ENCODE measurements at regions not wholly inside any gene's neighbourhood (a gene's known extent, or its start where the extent isn't known, plus 50 kb on each side); places are given as distances from the start of the nearest gene placed in this dataset.

DNA sequence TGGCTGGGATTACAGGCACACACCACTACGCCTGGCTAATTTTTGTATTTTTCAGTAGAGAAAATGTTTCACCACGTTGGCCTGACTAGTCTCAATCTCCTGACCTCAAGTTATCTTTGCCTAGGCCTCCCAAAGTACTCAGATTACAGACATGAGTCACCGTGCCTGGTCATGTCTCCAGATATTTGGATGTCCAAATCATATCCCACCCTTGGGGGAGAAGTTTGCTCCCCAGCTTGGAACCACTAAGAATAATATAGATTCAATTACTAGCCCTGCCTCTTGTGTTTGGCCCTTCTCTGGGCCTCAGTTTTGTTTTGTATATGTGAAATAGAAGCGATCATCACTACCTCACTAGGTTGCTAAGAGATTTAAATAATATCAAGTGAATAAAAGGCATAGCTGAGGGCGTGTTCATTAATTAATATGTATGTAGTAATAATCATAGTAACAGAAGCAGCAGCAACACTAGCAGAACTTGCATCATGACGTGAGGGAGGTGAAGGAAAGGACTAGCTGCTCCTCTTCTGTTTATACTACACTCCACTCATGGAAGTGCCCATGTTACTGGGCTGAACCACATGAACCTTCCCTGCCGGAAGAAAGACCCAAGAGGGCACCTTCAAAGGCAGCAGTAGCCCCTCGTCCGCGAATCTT lies 253.6 kb upstream of the XYLT1 start:
- TF ChIP-seq EZH2 (IDR thresholded peaks at IDR 0.05; ENCODE audit: insufficient read depth, poor library complexity, severe bottlenecking), result no peak
- no peak for TF ChIP-seq EZH2phosphoT487 (IDR thresholded peaks at IDR 0.05; ENCODE audit: insufficient read depth, low read depth)
- Histone ChIP-seq H3F3A (ENCODE audit: insufficient read depth) (no peaks in the 10 kb centered on the region), H2AFZ (no peak overlapping the region), H3K79me2 (ENCODE audit: insufficient read depth) (no peaks in the 10 kb centered on the region), H3K27me3 (replicated peaks; ENCODE audit: insufficient read depth) (no peaks in the 10 kb centered on the region; the same call in 1 of the 2 replicates), H3K9me2 (ENCODE audit: insufficient read depth) (no peaks in the 10 kb centered on the region), H3K4me3 (no peak overlapping the region), H3K36me3 (ENCODE audit: low read depth) (no peaks in the 10 kb centered on the region), H3K27ac (no peak overlapping the region), H3K9ac (no peak overlapping the region), H4K20me1 (ENCODE audit: insufficient read depth) (no peaks in the 10 kb centered on the region), H3K9me3 (ENCODE audit: low read depth) (no peaks in the 10 kb centered on the region), H3K4me1 (ENCODE audit: insufficient read depth) (no peaks in the 10 kb centered on the region), H3K4me2 (ENCODE audit: unreplicated experiment) (no peak overlapping the region)
- DNase-seq, result peak; percentile 38
- in situ Hi-C loops (cut with MboI), result no loop called here
- 66 to 72% methylated on average over 10 of the region's 10 CpGs for WGBS, 2 experiments (ENCODE audit: low coverage in 1 of 2, low lambda C conversion rate in 2 of 2, missing lambda C conversion rate in 2 of 2)

- no peak for TF ChIP-seq EZH2 (IDR thresholded peaks at IDR 0.05; ENCODE audit: insufficient read depth, poor library complexity, severe bottlenecking)
- no peak for TF ChIP-seq EZH2phosphoT487 (IDR thresholded peaks at IDR 0.05; ENCODE audit: insufficient read depth, low read depth)
- Histone ChIP-seq H3K9me3 (ENCODE audit: low read depth) (no peaks in the 10 kb centered on the region), H3K4me2 (ENCODE audit: unreplicated experiment) (no peak overlapping the region), H3K36me3 (ENCODE audit: low read depth) (no peaks in the 10 kb centered on the region), H3K9ac (no peak overlapping the region), H3K9me2 (ENCODE audit: insufficient read depth) (no peaks in the 10 kb centered on the region), H3K27ac (no peak overlapping the region), H3K4me3 (no peak overlapping the region), H3K79me2 (ENCODE audit: insufficient read depth) (no peaks in the 10 kb centered on the region), H3K4me1 (ENCODE audit: insufficient read depth) (no peaks in the 10 kb centered on the region), H4K20me1 (ENCODE audit: insufficient read depth) (no peaks in the 10 kb centered on the region), H3F3A (ENCODE audit: insufficient read depth) (no peaks in the 10 kb centered on the region), H3K27me3 (replicated peaks; ENCODE audit: insufficient read depth) (no peaks in the 10 kb centered on the region; the same call in 1 of the 2 replicates), H2AFZ (no peak overlapping the region)
- no peak for DNase-seq
- 74 to 76% methylated on average over 10 of the region's 10 CpGs for WGBS, 2 experiments (ENCODE audit: low coverage in 1 of 2, low lambda C conversion rate in 2 of 2, missing lambda C conversion rate in 2 of 2)
- in situ Hi-C loops (cut with MboI), result no loop called here
Observed at GRCh38 chr16:17723531-17724134, 252.9 kb upstream of the XYLT1 start.

DNA sequence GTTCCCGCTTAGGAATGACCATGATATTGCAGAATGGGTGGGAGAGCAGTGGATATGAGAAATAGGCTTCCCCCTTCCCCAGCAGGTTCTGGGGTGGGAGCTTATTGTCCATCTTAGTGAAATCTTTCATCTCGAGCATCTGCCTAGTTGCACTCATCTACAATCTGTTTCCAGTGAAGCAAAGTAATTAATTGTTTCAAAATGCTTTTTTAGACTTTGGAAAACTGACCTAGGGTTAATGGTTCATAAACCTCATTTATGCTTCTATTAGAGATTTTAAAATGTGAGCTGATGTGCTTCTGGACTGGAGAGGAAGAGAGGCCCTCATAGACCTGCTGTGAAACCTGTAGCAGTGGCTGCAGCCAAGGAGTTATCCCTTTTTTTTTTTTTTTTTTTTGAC lies 247.7 kb upstream of the XYLT1 start:
- in situ Hi-C loops (cut with MboI), result no loop called here
- H3K27ac ChIP-seq, result no peak overlapping the region

GRCh38 chr16:17705847-17706246 lies 235.1 kb upstream of the XYLT1 start:
- no peaks in the 10 kb centered on the region for H3F3A ChIP-seq (ENCODE audit: insufficient read depth)
- H3K27ac ChIP-seq, result no peak overlapping the region
- no peak for DNase-seq
- no peaks in the 10 kb centered on the region for H3K79me2 ChIP-seq (ENCODE audit: insufficient read depth)
- WGBS, 2 experiments (ENCODE audit: low coverage in 1 of 2, low lambda C conversion rate in 2 of 2, missing lambda C conversion rate in 2 of 2), result 37 to 43% methylated on average over 4 of the region's 4 CpGs
- H3K9ac ChIP-seq, result no peak overlapping the region
- H3K27me3 ChIP-seq (replicated peaks; ENCODE audit: insufficient read depth), result no peaks in the 10 kb centered on the region; the same call in 1 of the 2 replicates
- H2AFZ ChIP-seq, result no peak overlapping the region
- H3K4me2 ChIP-seq (ENCODE audit: unreplicated experiment), result no peak overlapping the region
- in situ Hi-C loops (cut with MboI), result no loop called here
- H3K9me2 ChIP-seq (ENCODE audit: insufficient read depth), result no peaks in the 10 kb centered on the region
- no peaks in the 10 kb centered on the region for H3K36me3 ChIP-seq (ENCODE audit: low read depth)
- H4K20me1 ChIP-seq (ENCODE audit: insufficient read depth), result no peaks in the 10 kb centered on the region
- H3K9me3 ChIP-seq (ENCODE audit: low read depth), result peaks cover 3% of the 10 kb centered on the region
- no peak overlapping the region for H3K4me3 ChIP-seq
- TF ChIP-seq EZH2 (IDR thresholded peaks at IDR 0.05; ENCODE audit: insufficient read depth, poor library complexity, severe bottlenecking) (no peak), EZH2phosphoT487 (IDR thresholded peaks at IDR 0.05; ENCODE audit: insufficient read depth, low read depth) (no peak)
- no peaks in the 10 kb centered on the region for H3K4me1 ChIP-seq (ENCODE audit: insufficient read depth)

More for the DNA sequence above, 247.7 kb upstream of the XYLT1 start:
- no peaks in the 10 kb centered on the region for H3K4me1 ChIP-seq (ENCODE audit: insufficient read depth)
- H3K4me2 ChIP-seq (ENCODE audit: unreplicated experiment), result no peak overlapping the region
- no peaks in the 10 kb centered on the region for H3F3A ChIP-seq (ENCODE audit: insufficient read depth)
- H3K79me2 ChIP-seq (ENCODE audit: insufficient read depth), result no peaks in the 10 kb centered on the region
- TF ChIP-seq EZH2phosphoT487 (IDR thresholded peaks at IDR 0.05; ENCODE audit: insufficient read depth, low read depth) (no peak), EZH2 (IDR thresholded peaks at IDR 0.05; ENCODE audit: insufficient read depth, poor library complexity, severe bottlenecking) (no peak)
- no peaks in the 10 kb centered on the region for H3K9me2 ChIP-seq (ENCODE audit: insufficient read depth)
- no peaks in the 10 kb centered on the region for H3K36me3 ChIP-seq (ENCODE audit: low read depth)
- 44 to 53% methylated on average over 2 of the region's 2 CpGs for WGBS, 2 experiments (ENCODE audit: low coverage in 1 of 2, low lambda C conversion rate in 2 of 2, missing lambda C conversion rate in 2 of 2)
- no peak overlapping the region for H3K4me3 ChIP-seq
- no peaks in the 10 kb centered on the region for H3K9me3 ChIP-seq (ENCODE audit: low read depth)
- DNase-seq, result no peak
- H4K20me1 ChIP-seq (ENCODE audit: insufficient read depth), result no peaks in the 10 kb centered on the region
- H2AFZ ChIP-seq, result no peak overlapping the region
- H3K9ac ChIP-seq, result no peak overlapping the region
- no peaks in the 10 kb centered on the region; the same call in 1 of the 2 replicates for H3K27me3 ChIP-seq (replicated peaks; ENCODE audit: insufficient read depth)
